ENCODE measurements at regions not wholly inside any gene's neighbourhood (a gene's known extent, or its start where the extent isn't known, plus 50 kb on each side); places are given as distances from the start of the nearest gene placed in this dataset.

DNA sequence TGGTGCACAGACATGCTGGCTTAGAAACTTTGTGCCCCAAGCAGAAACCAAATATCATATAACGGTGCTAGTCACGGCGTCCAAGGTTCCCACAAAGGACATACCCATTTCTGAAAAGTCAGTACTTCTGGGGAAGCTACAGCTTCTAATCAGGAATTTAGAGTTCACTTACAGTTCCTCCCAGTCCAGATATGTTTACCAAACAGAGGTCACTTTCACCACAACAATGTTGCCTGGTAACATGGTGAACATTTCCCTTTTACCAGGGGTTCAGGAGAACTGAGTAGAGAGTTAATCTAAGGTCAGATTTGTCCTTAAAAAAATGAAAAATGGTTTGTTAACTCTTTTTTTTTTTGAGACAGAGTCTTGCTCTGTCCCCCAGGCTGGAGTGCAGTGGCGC is 265.9 kb upstream of the MKLN1 start:
- H3K36me3 ChIP-seq (ENCODE audit: control insufficient read depth, insufficient read depth, low read length): peaks cover 5% of the 10 kb centered on the region
- no peaks in the 10 kb centered on the region for H3K9me3 ChIP-seq (ENCODE audit: control insufficient read depth, low read length)
- no peaks in the 10 kb centered on the region for H3K27me3 ChIP-seq (replicated peaks; ENCODE audit: control insufficient read depth, insufficient read depth, low read length, poor library complexity, severe bottlenecking)
- H3K4me3 ChIP-seq (ENCODE audit: insufficient read depth, low read depth, low read length, poor library complexity, severe bottlenecking): no peak overlapping the region
- H3K27ac ChIP-seq (ENCODE audit: insufficient read depth, low read length, poor library complexity, severe bottlenecking): peak overlapping the region; percentile 27
- H3K4me1 ChIP-seq (ENCODE audit: control insufficient read depth, insufficient read depth, low read length, poor library complexity, severe bottlenecking): peaks cover 31% of the 10 kb centered on the region
- DNase-seq: no peak

DNA sequence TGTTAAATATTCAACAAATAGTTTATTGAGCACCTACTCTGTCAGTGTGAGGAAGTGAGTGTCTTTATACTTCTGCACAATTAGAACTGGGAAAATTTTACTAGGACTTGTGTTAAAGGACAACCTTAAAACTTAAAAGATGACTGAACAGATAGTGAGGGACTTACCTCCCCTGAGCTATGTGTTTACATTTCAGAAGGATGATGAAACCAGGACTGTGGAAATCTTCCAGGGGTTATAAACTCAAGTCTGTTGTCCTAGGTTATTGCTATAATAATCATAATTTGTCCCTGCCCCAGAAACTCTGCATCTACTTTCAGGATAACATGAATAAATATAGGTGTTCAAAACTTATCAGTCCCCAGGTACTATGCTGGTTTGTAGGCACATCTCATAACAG is 261.0 kb upstream of the MKLN1 start:
- Histone ChIP-seq H3K27ac (ENCODE audit: insufficient read depth, low read length, poor library complexity, severe bottlenecking) (no peak overlapping the region), H3K9me3 (ENCODE audit: control insufficient read depth, low read length) (no peaks in the 10 kb centered on the region), H3K4me1 (ENCODE audit: control insufficient read depth, insufficient read depth, low read length, poor library complexity, severe bottlenecking) (peaks cover 17% of the 10 kb centered on the region), H3K36me3 (ENCODE audit: control insufficient read depth, insufficient read depth, low read length) (peaks cover 9% of the 10 kb centered on the region), H3K27me3 (replicated peaks; ENCODE audit: control insufficient read depth, insufficient read depth, low read length, poor library complexity, severe bottlenecking) (no peaks in the 10 kb centered on the region), H3K4me3 (ENCODE audit: insufficient read depth, low read depth, low read length, poor library complexity, severe bottlenecking) (no peak overlapping the region)
- DNase-seq: no peak

DNA sequence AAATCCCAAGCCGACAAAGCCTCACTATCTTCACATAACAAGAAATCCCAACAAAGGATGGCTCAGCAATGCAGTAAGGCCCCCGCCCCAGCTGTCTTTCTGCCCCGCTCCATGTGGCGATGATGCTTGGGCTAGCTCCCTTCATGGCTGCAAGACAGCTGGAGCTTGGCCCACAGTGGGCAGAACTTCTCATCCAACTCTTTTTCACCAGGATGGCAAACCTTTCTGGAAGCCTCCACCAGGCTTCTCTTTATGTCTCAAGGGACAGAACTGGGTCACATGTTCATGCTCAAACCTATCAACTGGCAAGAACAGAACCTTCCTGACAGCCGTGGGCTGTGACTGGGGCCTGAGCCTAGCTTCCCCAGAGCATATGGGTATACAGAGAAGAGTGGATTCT is 260.5 kb upstream of the MKLN1 start:
- Histone ChIP-seq H3K36me3 (ENCODE audit: control insufficient read depth, insufficient read depth, low read length) (peaks cover 9% of the 10 kb centered on the region), H3K4me1 (ENCODE audit: control insufficient read depth, insufficient read depth, low read length, poor library complexity, severe bottlenecking) (peaks cover 12% of the 10 kb centered on the region), H3K4me3 (ENCODE audit: insufficient read depth, low read depth, low read length, poor library complexity, severe bottlenecking) (no peak overlapping the region), H3K9me3 (ENCODE audit: control insufficient read depth, low read length) (no peaks in the 10 kb centered on the region), H3K27me3 (replicated peaks; ENCODE audit: control insufficient read depth, insufficient read depth, low read length, poor library complexity, severe bottlenecking) (no peaks in the 10 kb centered on the region), H3K27ac (ENCODE audit: insufficient read depth, low read length, poor library complexity, severe bottlenecking) (no peak overlapping the region)
- DNase-seq: no peak

DNA sequence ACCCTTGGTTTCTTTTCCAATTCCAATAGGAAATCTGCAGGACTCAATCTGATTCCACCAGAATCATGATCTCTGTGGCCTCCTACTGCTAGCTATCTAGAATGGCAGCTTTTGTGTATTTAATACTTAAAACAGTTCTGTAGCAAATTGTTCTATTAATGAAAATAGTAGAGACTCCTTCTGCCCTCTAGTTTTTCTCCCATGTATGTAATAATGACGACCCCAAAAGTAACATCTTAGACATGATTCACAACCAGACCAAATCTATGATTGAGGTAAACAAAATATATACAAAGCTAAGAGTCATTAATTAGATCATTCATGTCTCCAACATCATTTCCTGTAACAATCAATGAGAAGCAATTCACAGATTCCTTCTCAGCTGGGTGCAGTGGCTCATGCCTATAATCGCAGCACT is 259.1 kb upstream of the MKLN1 start:
- peaks cover 21% of the 10 kb centered on the region for H3K4me1 ChIP-seq (ENCODE audit: control insufficient read depth, insufficient read depth, low read length, poor library complexity, severe bottlenecking)
- H3K36me3 ChIP-seq (ENCODE audit: control insufficient read depth, insufficient read depth, low read length): peaks cover 9% of the 10 kb centered on the region
- no peak overlapping the region for H3K4me3 ChIP-seq (ENCODE audit: insufficient read depth, low read depth, low read length, poor library complexity, severe bottlenecking)
- DNase-seq: no peak
- H3K27me3 ChIP-seq (replicated peaks; ENCODE audit: control insufficient read depth, insufficient read depth, low read length, poor library complexity, severe bottlenecking): no peaks in the 10 kb centered on the region
- peak overlapping the region; percentile 52 for H3K27ac ChIP-seq (ENCODE audit: insufficient read depth, low read length, poor library complexity, severe bottlenecking)
- no peaks in the 10 kb centered on the region for H3K9me3 ChIP-seq (ENCODE audit: control insufficient read depth, low read length)

DNA sequence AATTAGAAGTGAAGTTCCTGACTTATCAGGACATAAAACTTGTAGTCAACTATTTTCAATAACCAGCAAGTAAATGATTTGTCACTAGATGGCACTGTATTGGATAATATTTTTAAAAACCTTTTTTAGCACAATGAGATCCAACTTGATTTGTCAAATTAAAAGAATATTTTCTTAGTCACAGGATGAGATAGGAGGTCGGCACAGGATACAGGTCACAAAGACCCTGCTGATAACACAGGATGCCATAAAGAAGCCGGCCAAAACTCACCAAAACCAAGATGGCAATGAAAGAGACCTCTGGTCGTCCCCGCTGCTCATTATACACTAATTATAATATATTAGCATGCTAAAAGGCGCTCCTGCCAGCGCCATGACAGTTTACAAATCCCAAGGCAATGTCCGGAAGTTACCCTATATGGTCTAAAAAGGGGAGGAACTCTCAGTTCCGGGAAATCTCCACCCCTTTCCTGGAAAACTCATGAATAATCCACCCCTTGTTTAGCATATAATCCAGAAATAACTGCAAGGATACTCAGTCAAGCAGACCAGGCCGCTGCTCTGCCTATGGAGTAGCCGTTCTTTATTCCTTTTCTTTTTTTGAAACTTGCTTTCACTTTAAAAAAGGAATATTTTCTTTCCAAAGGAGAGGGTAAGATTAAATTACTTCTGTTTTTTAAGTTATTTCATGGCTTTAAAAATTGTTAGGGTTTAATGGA is 255.7 kb upstream of the MKLN1 start:
- Histone ChIP-seq H3K4me1 (ENCODE audit: control insufficient read depth, insufficient read depth, low read length, poor library complexity, severe bottlenecking) (peaks cover 35% of the 10 kb centered on the region), H3K4me3 (ENCODE audit: insufficient read depth, low read depth, low read length, poor library complexity, severe bottlenecking) (no peak overlapping the region), H3K9me3 (ENCODE audit: control insufficient read depth, low read length) (no peaks in the 10 kb centered on the region), H3K27me3 (replicated peaks; ENCODE audit: control insufficient read depth, insufficient read depth, low read length, poor library complexity, severe bottlenecking) (no peaks in the 10 kb centered on the region), H3K27ac (ENCODE audit: insufficient read depth, low read length, poor library complexity, severe bottlenecking) (no peak overlapping the region), H3K36me3 (ENCODE audit: control insufficient read depth, insufficient read depth, low read length) (peaks cover 23% of the 10 kb centered on the region)
- DNase-seq: no peak

DNA sequence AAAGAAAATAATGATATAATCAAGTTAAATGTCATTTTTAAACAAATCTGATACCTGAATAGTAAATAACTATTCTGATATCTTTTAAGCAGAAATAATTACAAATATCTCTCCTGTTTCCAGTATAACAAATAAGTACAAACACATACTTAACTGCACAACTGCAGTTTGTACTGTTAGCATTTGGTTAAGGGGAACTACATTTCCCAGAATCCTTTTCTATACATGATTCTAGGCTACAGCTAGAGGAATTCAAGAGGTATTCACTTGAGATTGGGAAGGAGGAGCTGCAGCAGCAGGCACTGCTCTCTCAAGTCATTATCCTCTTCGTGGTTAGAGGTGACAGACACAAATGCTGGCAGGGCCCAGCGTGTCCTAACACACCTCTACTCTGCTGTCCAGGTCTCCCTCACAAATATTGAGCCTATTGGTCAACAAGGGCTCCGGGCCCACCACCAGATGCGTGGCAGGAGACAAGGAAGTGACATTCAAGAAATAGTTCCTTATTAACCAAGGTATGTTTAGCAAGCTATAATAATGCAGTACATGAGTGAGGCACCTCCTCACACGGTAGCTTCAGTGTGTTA is 255.1 kb upstream of the MKLN1 start:
- no peaks in the 10 kb centered on the region for H3K27me3 ChIP-seq (replicated peaks; ENCODE audit: control insufficient read depth, insufficient read depth, low read length, poor library complexity, severe bottlenecking)
- H3K9me3 ChIP-seq (ENCODE audit: control insufficient read depth, low read length): no peaks in the 10 kb centered on the region
- peaks cover 35% of the 10 kb centered on the region for H3K4me1 ChIP-seq (ENCODE audit: control insufficient read depth, insufficient read depth, low read length, poor library complexity, severe bottlenecking)
- H3K4me3 ChIP-seq (ENCODE audit: insufficient read depth, low read depth, low read length, poor library complexity, severe bottlenecking): no peak overlapping the region
- peaks cover 26% of the 10 kb centered on the region for H3K36me3 ChIP-seq (ENCODE audit: control insufficient read depth, insufficient read depth, low read length)
- no peak for DNase-seq
- no peak overlapping the region for H3K27ac ChIP-seq (ENCODE audit: insufficient read depth, low read length, poor library complexity, severe bottlenecking)

DNA sequence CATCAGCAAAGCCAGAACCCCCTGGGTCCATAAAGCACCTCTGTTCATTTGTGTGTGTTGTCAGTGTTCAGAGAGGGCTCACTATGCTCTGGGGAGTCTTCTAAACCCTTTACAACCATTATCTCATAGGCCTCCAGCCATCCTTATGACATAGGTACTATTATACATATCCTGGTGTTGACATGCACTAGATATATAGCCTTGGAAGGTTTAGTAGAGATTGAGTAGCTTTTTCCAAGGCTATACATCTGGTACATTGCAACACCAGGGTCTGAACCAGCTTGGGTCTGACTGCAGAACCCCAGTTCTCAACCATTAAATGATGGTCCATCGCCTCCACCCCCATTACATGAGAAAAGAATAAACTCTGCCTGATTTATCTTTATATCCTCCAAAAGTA is 253.6 kb upstream of the MKLN1 start:
- Histone ChIP-seq H3K27ac (ENCODE audit: insufficient read depth, low read length, poor library complexity, severe bottlenecking) (no peak overlapping the region), H3K4me1 (ENCODE audit: control insufficient read depth, insufficient read depth, low read length, poor library complexity, severe bottlenecking) (peaks cover 31% of the 10 kb centered on the region), H3K36me3 (ENCODE audit: control insufficient read depth, insufficient read depth, low read length) (peaks cover 33% of the 10 kb centered on the region), H3K4me3 (ENCODE audit: insufficient read depth, low read depth, low read length, poor library complexity, severe bottlenecking) (no peak overlapping the region), H3K27me3 (replicated peaks; ENCODE audit: control insufficient read depth, insufficient read depth, low read length, poor library complexity, severe bottlenecking) (no peaks in the 10 kb centered on the region), H3K9me3 (ENCODE audit: control insufficient read depth, low read length) (no peaks in the 10 kb centered on the region)
- DNase-seq: no peak

DNA sequence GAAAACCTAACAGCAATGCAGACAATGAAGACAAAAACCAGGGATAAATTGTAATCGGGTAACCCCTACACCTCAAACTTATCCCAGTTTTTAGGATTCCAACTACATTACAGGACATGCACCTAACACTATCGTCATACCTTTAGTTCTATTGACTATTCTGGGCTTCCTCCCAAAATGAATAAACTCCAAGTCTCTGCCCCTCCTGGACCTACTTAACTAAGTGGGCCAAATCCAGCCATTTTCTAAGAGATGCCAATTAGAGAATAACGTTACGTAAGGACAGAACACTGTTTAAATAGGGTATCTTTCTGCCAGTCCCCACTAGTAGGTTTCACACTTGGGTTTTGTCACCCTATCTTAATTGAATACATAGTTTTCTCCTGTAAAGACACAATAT is 253.1 kb upstream of the MKLN1 start:
- no peaks in the 10 kb centered on the region for H3K9me3 ChIP-seq (ENCODE audit: control insufficient read depth, low read length)
- H3K4me3 ChIP-seq (ENCODE audit: insufficient read depth, low read depth, low read length, poor library complexity, severe bottlenecking): no peak overlapping the region
- no peak overlapping the region for H3K27ac ChIP-seq (ENCODE audit: insufficient read depth, low read length, poor library complexity, severe bottlenecking)
- peaks cover 34% of the 10 kb centered on the region for H3K4me1 ChIP-seq (ENCODE audit: control insufficient read depth, insufficient read depth, low read length, poor library complexity, severe bottlenecking)
- H3K27me3 ChIP-seq (replicated peaks; ENCODE audit: control insufficient read depth, insufficient read depth, low read length, poor library complexity, severe bottlenecking): no peaks in the 10 kb centered on the region
- no peak for DNase-seq
- H3K36me3 ChIP-seq (ENCODE audit: control insufficient read depth, insufficient read depth, low read length): peaks cover 38% of the 10 kb centered on the region

DNA sequence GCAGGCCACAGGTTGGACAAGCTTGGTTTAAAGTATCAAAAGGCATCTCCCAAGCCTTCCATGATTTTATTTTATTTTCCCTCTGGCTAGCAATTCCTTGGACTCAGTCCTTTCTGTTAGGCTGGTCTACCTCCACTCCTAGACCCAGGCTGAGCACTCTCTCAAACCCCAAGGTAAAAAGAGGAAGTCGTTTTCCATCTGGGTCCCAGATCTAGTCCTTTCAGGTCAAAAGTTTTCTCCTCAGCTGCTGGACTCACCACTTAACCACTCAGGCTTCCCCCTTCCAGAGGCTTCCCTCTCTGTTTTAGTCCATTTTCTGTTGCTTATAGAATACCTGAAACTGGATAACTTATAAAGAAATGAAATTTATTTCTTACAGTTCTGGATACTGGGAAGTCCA is 252.3 kb upstream of the MKLN1 start:
- DNase-seq: no peak
- peaks cover 43% of the 10 kb centered on the region for H3K36me3 ChIP-seq (ENCODE audit: control insufficient read depth, insufficient read depth, low read length)
- peaks cover 34% of the 10 kb centered on the region for H3K4me1 ChIP-seq (ENCODE audit: control insufficient read depth, insufficient read depth, low read length, poor library complexity, severe bottlenecking)
- no peaks in the 10 kb centered on the region for H3K9me3 ChIP-seq (ENCODE audit: control insufficient read depth, low read length)
- no peak overlapping the region for H3K27ac ChIP-seq (ENCODE audit: insufficient read depth, low read length, poor library complexity, severe bottlenecking)
- H3K4me3 ChIP-seq (ENCODE audit: insufficient read depth, low read depth, low read length, poor library complexity, severe bottlenecking): no peak overlapping the region
- no peaks in the 10 kb centered on the region for H3K27me3 ChIP-seq (replicated peaks; ENCODE audit: control insufficient read depth, insufficient read depth, low read length, poor library complexity, severe bottlenecking)

DNA sequence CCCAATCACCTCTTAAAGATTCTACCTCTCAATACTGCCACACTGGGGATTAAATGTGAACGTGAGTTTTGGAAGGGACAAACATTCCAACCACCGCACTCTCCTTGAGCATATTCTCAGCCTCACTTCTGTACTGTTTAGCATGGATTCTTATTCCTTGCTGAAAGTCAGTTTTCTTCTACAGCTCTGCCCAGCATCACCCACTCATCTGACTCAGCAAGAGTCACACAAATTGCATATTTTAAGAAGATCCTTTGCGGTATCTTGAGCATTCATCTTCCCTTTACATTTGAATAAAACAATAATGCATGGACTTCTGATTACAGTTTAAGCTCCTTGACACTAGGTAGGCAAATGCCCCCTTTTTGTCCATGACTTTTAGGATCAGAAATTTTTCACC is 251.6 kb upstream of the MKLN1 start:
- H3K9me3 ChIP-seq (ENCODE audit: control insufficient read depth, low read length): no peaks in the 10 kb centered on the region
- H3K4me1 ChIP-seq (ENCODE audit: control insufficient read depth, insufficient read depth, low read length, poor library complexity, severe bottlenecking): peaks cover 39% of the 10 kb centered on the region
- H3K27ac ChIP-seq (ENCODE audit: insufficient read depth, low read length, poor library complexity, severe bottlenecking): no peak overlapping the region

More for the DNA sequence above, 251.6 kb upstream of the MKLN1 start:
- no peak for DNase-seq
- Histone ChIP-seq H3K27me3 (replicated peaks; ENCODE audit: control insufficient read depth, insufficient read depth, low read length, poor library complexity, severe bottlenecking) (no peaks in the 10 kb centered on the region), H3K36me3 (ENCODE audit: control insufficient read depth, insufficient read depth, low read length) (peaks cover 48% of the 10 kb centered on the region), H3K4me3 (ENCODE audit: insufficient read depth, low read depth, low read length, poor library complexity, severe bottlenecking) (no peak overlapping the region)
